ENCODE measurements at regions not wholly inside any gene's neighbourhood (a gene's known extent, or its start where the extent isn't known, plus 50 kb on each side); places are given as distances from the start of the nearest gene placed in this dataset.

GRCh38 chr6:77026341-77026740, 436.9 kb downstream of the HTR1B start:
- H3K27me3 ChIP-seq (replicated peaks; ENCODE audit: control insufficient read depth, insufficient read depth, low read length): no peaks in the 10 kb centered on the region
- no peaks in the 10 kb centered on the region for H3K36me3 ChIP-seq (ENCODE audit: control insufficient read depth, insufficient read depth, low read length)
- TF ChIP-seq CTCF (IDR thresholded peaks at IDR 0.05; ENCODE audit: insufficient read depth, low read length, poor library complexity, severe bottlenecking): no peak
- H3K4me3 ChIP-seq (replicated peaks; ENCODE audit: low read depth, low read length): no peak overlapping the region
- DNase-seq (ENCODE audit: extremely low read depth, insufficient read length): no peak

- no peak overlapping the region for H3K4me3 ChIP-seq (replicated peaks; ENCODE audit: low read depth, low read length)
- DNase-seq (ENCODE audit: extremely low read depth, insufficient read length): no peak
- TF ChIP-seq CTCF (IDR thresholded peaks at IDR 0.05; ENCODE audit: insufficient read depth, low read length, poor library complexity, severe bottlenecking): no peak
- no peaks in the 10 kb centered on the region for H3K27me3 ChIP-seq (replicated peaks; ENCODE audit: control insufficient read depth, insufficient read depth, low read length)
- no peaks in the 10 kb centered on the region for H3K36me3 ChIP-seq (ENCODE audit: control insufficient read depth, insufficient read depth, low read length)
These were observed 437.5 kb downstream of the HTR1B start for GRCh38 chr6:77025736-77026223.

- no peak for TF ChIP-seq CTCF (IDR thresholded peaks at IDR 0.05; ENCODE audit: insufficient read depth, low read length, poor library complexity, severe bottlenecking)
- Histone ChIP-seq H3K4me3 (replicated peaks; ENCODE audit: low read depth, low read length) (no peak overlapping the region), H3K27me3 (replicated peaks; ENCODE audit: control insufficient read depth, insufficient read depth, low read length) (no peaks in the 10 kb centered on the region), H3K36me3 (ENCODE audit: control insufficient read depth, insufficient read depth, low read length) (no peaks in the 10 kb centered on the region)
- DNase-seq (ENCODE audit: extremely low read depth, insufficient read length): no peak
These were observed 441.5 kb downstream of the HTR1B start for GRCh38 chr6:77021778-77022177.

GRCh38 chr6:77021232-77021631, 442.1 kb downstream of the HTR1B start:
- Histone ChIP-seq H3K27me3 (replicated peaks; ENCODE audit: control insufficient read depth, insufficient read depth, low read length) (no peaks in the 10 kb centered on the region), H3K36me3 (ENCODE audit: control insufficient read depth, insufficient read depth, low read length) (no peaks in the 10 kb centered on the region), H3K4me3 (replicated peaks; ENCODE audit: low read depth, low read length) (no peak overlapping the region)
- no peak for TF ChIP-seq CTCF (IDR thresholded peaks at IDR 0.05; ENCODE audit: insufficient read depth, low read length, poor library complexity, severe bottlenecking)
- DNase-seq (ENCODE audit: extremely low read depth, insufficient read length): no peak

GRCh38 chr6:77019081-77019480, 444.2 kb downstream of the HTR1B start:
- no peak for TF ChIP-seq CTCF (IDR thresholded peaks at IDR 0.05; ENCODE audit: insufficient read depth, low read length, poor library complexity, severe bottlenecking)
- Histone ChIP-seq H3K27me3 (replicated peaks; ENCODE audit: control insufficient read depth, insufficient read depth, low read length) (no peaks in the 10 kb centered on the region), H3K4me3 (replicated peaks; ENCODE audit: low read depth, low read length) (no peak overlapping the region), H3K36me3 (ENCODE audit: control insufficient read depth, insufficient read depth, low read length) (no peaks in the 10 kb centered on the region)
- no peak for DNase-seq (ENCODE audit: extremely low read depth, insufficient read length)

GRCh38 chr6:77017537-77017936, 445.8 kb downstream of the HTR1B start:
- Histone ChIP-seq H3K4me3 (replicated peaks; ENCODE audit: low read depth, low read length) (no peak overlapping the region), H3K27me3 (replicated peaks; ENCODE audit: control insufficient read depth, insufficient read depth, low read length) (no peaks in the 10 kb centered on the region), H3K36me3 (ENCODE audit: control insufficient read depth, insufficient read depth, low read length) (no peaks in the 10 kb centered on the region)
- no peak for DNase-seq (ENCODE audit: extremely low read depth, insufficient read length)
- TF ChIP-seq CTCF (IDR thresholded peaks at IDR 0.05; ENCODE audit: insufficient read depth, low read length, poor library complexity, severe bottlenecking): no peak
